ENCODE measurements at regions not wholly inside any gene's neighbourhood (a gene's known extent, or its start where the extent isn't known, plus 50 kb on each side); places are given as distances from the start of the nearest gene placed in this dataset.

- TF ChIP-seq EZH2 (IDR thresholded peaks at IDR 0.05; ENCODE audit: low read length, missing control alignments) (no peak), CTCF (conservative IDR thresholded peaks at IDR 0.05 in 1 of 2, IDR thresholded peaks at IDR 0.05 in 1 of 2; ENCODE audit: low read depth in 1 of 2, low read length in 2 of 2) (no peak)
These were observed 165.2 kb upstream of the ROPN1 start for GRCh38 chr3:124156866-124157712.

All from fibroblast of lung (primary cell).